Neural progenitor cell (in vitro differentiated cells): ENCODE measurements at regions not wholly inside any gene's neighbourhood (a gene's known extent, or its start where the extent isn't known, plus 50 kb on each side); places are given as distances from the start of the nearest gene placed in this dataset.
"Not testable (repeated sequence)": the region's sequence is repeated elsewhere in the genome, so short reads cannot be mapped to it uniquely, and the experiment has no call there.

ENCODE experiments used
- DNase-seq: peaks from one replicate; pipeline ENCODE4 v3.0.0-alpha.2; 2016; ENCODE audit warnings: low spot score
- H2AFZ ChIP-seq: fragments of 200-600 bp; sonication (generic); replicated peaks from 2 replicates; pipeline ENCODE4 v1.6.1; 2016; ENCODE audit warnings: antibody characterized with exemption
- H3F3A ChIP-seq: fragments of 200-600 bp; sonication (generic); 2 replicates; pipeline ENCODE4 v1.6.1; 2016; ENCODE audit warnings: antibody characterized with exemption, low read depth
- H3K27ac ChIP-seq: fragments of 200-600 bp; sonication (generic); 2 replicates; pipeline ENCODE4 v1.5.1; 2016; ENCODE audit warnings: mild to moderate bottlenecking
- H3K27me3 ChIP-seq: fragments of 200-600 bp; sonication (generic); 2 replicates; pipeline ENCODE4 v1.6.1; 2016; ENCODE audit warnings: mild to moderate bottlenecking, moderate library complexity
- H3K36me3 ChIP-seq: fragments of 200-600 bp; sonication (generic); 2 replicates; pipeline ENCODE4 v1.5.1; 2016
- H3K4me1 ChIP-seq: fragments of 200-600 bp; sonication (generic); 2 replicates; pipeline ENCODE4 v1.6.1; 2016; ENCODE audit warnings: mixed run types
- H3K4me2 ChIP-seq: fragments of 200-600 bp; sonication (generic); 2 replicates; pipeline ENCODE4 v1.6.1; 2016
- H3K4me3 ChIP-seq: fragments of 200-600 bp; sonication (generic); 2 replicates; pipeline ENCODE4 v1.5.1; 2016
- H3K79me2 ChIP-seq: fragments of 200-600 bp; sonication (generic); 2 replicates; pipeline ENCODE4 v1.6.1; 2016; ENCODE audit warnings: low read depth
- H3K9ac ChIP-seq: fragments of 200-600 bp; sonication (generic); 2 replicates; pipeline ENCODE4 v1.6.1; 2016
- H3K9me3 ChIP-seq: fragments of 200-600 bp; sonication (generic); 2 replicates; pipeline ENCODE4 v1.5.1; 2016; ENCODE audit warnings: low read depth
- H4K20me1 ChIP-seq: fragments of 200-600 bp; sonication (generic); 2 replicates; pipeline ENCODE4 v1.6.1; 2016; ENCODE audit warnings: low read depth
- H3K27ac Mint-ChIP-seq: 3 replicates; pipeline ENCODE4 v1.8.0; 2021; ENCODE audit warnings: mixed read lengths
- H3K27me3 Mint-ChIP-seq: 2 replicates; pipeline ENCODE4 v1.8.0; 2022; ENCODE audit warnings: low read depth, mild to moderate bottlenecking, inconsistent platforms, moderate library complexity, mixed read lengths; ENCODE audit not compliant: insufficient read depth
- H3K36me3 Mint-ChIP-seq: 3 replicates; pipeline ENCODE4 v1.8.0; 2021; ENCODE audit warnings: mixed read lengths
- H3K4me1 Mint-ChIP-seq: 3 replicates; pipeline ENCODE4 v1.8.0; 2021; ENCODE audit warnings: mixed read lengths
- H3K4me3 Mint-ChIP-seq: 3 replicates; pipeline ENCODE4 v1.8.0; 2021; ENCODE audit warnings: mild to moderate bottlenecking, moderate library complexity, mixed read lengths
- H3K9me3 Mint-ChIP-seq: 3 replicates; pipeline ENCODE4 v1.8.0; 2020; ENCODE audit warnings: mixed read lengths
- CTCF ChIP-seq: fragments of 200-600 bp; sonication (generic); IDR thresholded peaks from 2 replicates; pipeline ENCODE4 v1.5.1; 2017; ENCODE audit warnings: antibody characterized with exemption, mild to moderate bottlenecking
- EZH2 ChIP-seq: fragments of 200-600 bp; sonication (generic); IDR thresholded peaks from 2 replicates; pipeline ENCODE4 v1.6.1; 2017; ENCODE audit warnings: antibody characterized with exemption, mild to moderate bottlenecking, moderate library complexity
- EZH2phosphoT487 ChIP-seq: fragments of 200-600 bp; sonication (generic); IDR thresholded peaks from 2 replicates; pipeline ENCODE4 v1.6.1; 2017; ENCODE audit warnings: antibody characterized with exemption

GRCh38 chr14:98932431-98933325, 339.3 kb downstream of the BCL11B start:
- TF ChIP-seq EZH2phosphoT487 (no peak), EZH2 (no peak), CTCF (no peak)
- no peak overlapping the region for H3K4me3 ChIP-seq
- H3K9me3 ChIP-seq: no peaks in the 10 kb centered on the region
- Mint-ChIP-seq H3K27me3 (peaks cover 12% of the 10 kb centered on the region), H3K4me3 (no peak overlapping the region), H3K27ac (no peak overlapping the region), H3K36me3 (no peaks in the 10 kb centered on the region), H3K4me1 (peaks cover 23% of the 10 kb centered on the region), H3K9me3 (peaks cover 4% of the 10 kb centered on the region)
- peak overlapping the region; percentile 15 for H3K4me2 ChIP-seq
- no peaks in the 10 kb centered on the region for H3K79me2 ChIP-seq
- peaks cover 9% of the 10 kb centered on the region for H3K4me1 ChIP-seq
- H2AFZ ChIP-seq: no peak overlapping the region
- no peak overlapping the region for H3K9ac ChIP-seq
- no peaks in the 10 kb centered on the region for H3K36me3 ChIP-seq
- no peaks in the 10 kb centered on the region for H4K20me1 ChIP-seq
- DNase-seq: peak; percentile 36
- H3K27ac ChIP-seq: no peak overlapping the region
- H3F3A ChIP-seq: no peaks in the 10 kb centered on the region
- H3K27me3 ChIP-seq: no peaks in the 10 kb centered on the region

- H3K27ac Mint-ChIP-seq, H3K27ac ChIP-seq, H3K79me2 ChIP-seq, H3K36me3 Mint-ChIP-seq, H4K20me1 ChIP-seq, H3K4me2 ChIP-seq, H3K9me3 Mint-ChIP-seq, H2AFZ ChIP-seq, H3K4me3 Mint-ChIP-seq, H3K4me1 ChIP-seq, H3K9me3 ChIP-seq, DNase-seq, H3F3A ChIP-seq, H3K36me3 ChIP-seq, H3K4me3 ChIP-seq, H3K27me3 ChIP-seq, H3K9ac ChIP-seq: not testable (repeated sequence)
- H3K27me3 Mint-ChIP-seq: peaks cover 12% of the 10 kb centered on the region
- peaks cover 21% of the 10 kb centered on the region for H3K4me1 Mint-ChIP-seq
Measured at GRCh38 chr14:98934569-98934968, 337.4 kb downstream of the BCL11B start.

- Mint-ChIP-seq H3K36me3 (no peaks in the 10 kb centered on the region), H3K4me3 (no peak overlapping the region), H3K27ac (no peak overlapping the region), H3K9me3 (peaks cover 4% of the 10 kb centered on the region), H3K27me3 (peaks cover 10% of the 10 kb centered on the region), H3K4me1 (peaks cover 21% of the 10 kb centered on the region)
- TF ChIP-seq CTCF (no peak), EZH2phosphoT487 (no peak), EZH2 (no peak)
- Histone ChIP-seq H3K27me3 (no peaks in the 10 kb centered on the region), H3K27ac (no peak overlapping the region), H3K79me2 (no peaks in the 10 kb centered on the region), H3F3A (no peaks in the 10 kb centered on the region), H3K4me1 (peaks cover 9% of the 10 kb centered on the region), H3K36me3 (no peaks in the 10 kb centered on the region), H3K4me3 (no peak overlapping the region), H3K9me3 (no peaks in the 10 kb centered on the region), H3K9ac (no peak overlapping the region), H3K4me2 (no peak overlapping the region), H4K20me1 (no peaks in the 10 kb centered on the region), H2AFZ (no peak overlapping the region)
- no peak for DNase-seq
Measured at GRCh38 chr14:98935921-98936320, 336.1 kb downstream of the BCL11B start.

- no peak overlapping the region for H3K27ac Mint-ChIP-seq
- DNase-seq: no peak
- Histone ChIP-seq H3K79me2 (no peaks in the 10 kb centered on the region), H3K9ac (no peak overlapping the region), H3K9me3 (no peaks in the 10 kb centered on the region), H3K27ac (no peak overlapping the region), H2AFZ (no peak overlapping the region), H3K27me3 (no peaks in the 10 kb centered on the region), H3K36me3 (no peaks in the 10 kb centered on the region), H3K4me2 (no peak overlapping the region), H3F3A (no peaks in the 10 kb centered on the region), H3K4me1 (peaks cover 6% of the 10 kb centered on the region), H3K4me3 (no peak overlapping the region), H4K20me1 (no peaks in the 10 kb centered on the region)
- H3K27me3 Mint-ChIP-seq: peaks cover 2% of the 10 kb centered on the region
- peaks cover 4% of the 10 kb centered on the region for H3K9me3 Mint-ChIP-seq
- no peak for TF ChIP-seq EZH2phosphoT487
- TF ChIP-seq EZH2: no peak
- TF ChIP-seq CTCF: no peak
- H3K36me3 Mint-ChIP-seq: no peaks in the 10 kb centered on the region
- peaks cover 13% of the 10 kb centered on the region for H3K4me1 Mint-ChIP-seq
- H3K4me3 Mint-ChIP-seq: no peak overlapping the region
Measured at GRCh38 chr14:98937021-98937420, 335.0 kb downstream of the BCL11B start.
